Activated CD4-positive, alpha-beta T cell treated with anti-CD3 and anti-CD28 coated beads, Interleukin-2, amount 10 ng/mL, durations not matched to agents 7 days and 5 days (primary cell): ENCODE measurements at regions not wholly inside any gene's neighbourhood (a gene's known extent, or its start where the extent isn't known, plus 50 kb on each side); places are given as distances from the start of the nearest gene placed in this dataset.

Experiments used
- CTCF ChIA-PET: fragments of 350-600 bp; sonication (Branson Sonifier 250); formaldehyde crosslinking; loops from one replicate; lab custom pipeline; 2021; ENCODE audit warnings: antibody characterized with exemption; lab: Charles Lee
- POLR2A ChIA-PET: fragments of 350-600 bp; sonication (Branson Sonifier 250); formaldehyde crosslinking; loops from one replicate; lab custom pipeline; 2021; ENCODE audit warnings: antibody characterized with exemption; lab: Charles Lee
- DNase-seq: peaks from one replicate; pipeline ENCODE4 v3.0.0-alpha.2; 2020
- H3K27ac Mint-ChIP-seq: one replicate; pipeline ENCODE4 v1.8.0; 2021; ENCODE audit warnings: mild to moderate bottlenecking, moderate library complexity, mixed read lengths
- H3K27me3 Mint-ChIP-seq: one replicate; pipeline ENCODE4 v1.8.0; 2021; ENCODE audit warnings: mixed read lengths
- H3K36me3 Mint-ChIP-seq: one replicate; pipeline ENCODE4 v1.8.0; 2021; ENCODE audit warnings: low read depth, mixed read lengths
- H3K4me1 Mint-ChIP-seq: one replicate; pipeline ENCODE4 v1.8.0; 2021; ENCODE audit warnings: mixed read lengths
- H3K4me3 Mint-ChIP-seq: one replicate; pipeline ENCODE4 v1.8.0; 2021; ENCODE audit warnings: mild to moderate bottlenecking, moderate library complexity, mixed read lengths
- H3K9me3 Mint-ChIP-seq: one replicate; pipeline ENCODE4 v1.8.0; 2021; ENCODE audit warnings: mixed read lengths

DNA sequence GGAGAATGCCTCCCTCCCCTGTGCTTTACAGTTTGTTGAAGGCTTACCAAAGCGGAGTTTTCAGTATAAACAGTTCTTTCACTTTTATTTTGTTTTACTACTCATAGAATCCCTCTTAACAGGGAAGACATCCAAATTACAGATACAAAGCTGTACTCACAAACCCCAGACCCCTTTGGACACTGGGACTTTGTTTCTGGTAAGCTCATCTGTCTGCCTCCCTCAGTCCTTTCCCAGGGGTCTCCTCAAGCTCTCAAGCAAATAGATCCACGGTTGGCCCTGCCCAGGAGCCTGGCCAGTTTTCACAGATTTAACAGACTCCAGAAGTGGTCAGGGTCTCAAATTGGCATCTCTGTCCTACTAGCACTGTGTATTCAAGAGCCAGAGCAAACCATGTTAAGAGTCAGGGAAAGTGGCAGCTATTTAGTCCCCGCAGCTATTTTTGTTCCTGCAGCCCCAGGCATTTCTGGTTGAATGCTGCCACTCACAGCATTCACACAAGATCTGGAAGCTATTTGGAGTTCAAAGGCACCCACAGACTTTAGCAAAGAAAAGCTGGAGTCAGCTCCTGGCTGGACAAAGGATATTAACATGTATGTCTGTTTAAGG is 54.2 kb downstream of the TMEM100 start:
- Mint-ChIP-seq H3K27ac (no peak overlapping the region), H3K9me3 (no peaks in the 10 kb centered on the region), H3K4me3 (no peak overlapping the region), H3K36me3 (no peaks in the 10 kb centered on the region), H3K27me3 (peaks cover 10% of the 10 kb centered on the region), H3K4me1 (no peaks in the 10 kb centered on the region)
- CTCF ChIA-PET, result no interaction called here
- no peak for DNase-seq
- POLR2A ChIA-PET, result no interaction called here

DNA sequence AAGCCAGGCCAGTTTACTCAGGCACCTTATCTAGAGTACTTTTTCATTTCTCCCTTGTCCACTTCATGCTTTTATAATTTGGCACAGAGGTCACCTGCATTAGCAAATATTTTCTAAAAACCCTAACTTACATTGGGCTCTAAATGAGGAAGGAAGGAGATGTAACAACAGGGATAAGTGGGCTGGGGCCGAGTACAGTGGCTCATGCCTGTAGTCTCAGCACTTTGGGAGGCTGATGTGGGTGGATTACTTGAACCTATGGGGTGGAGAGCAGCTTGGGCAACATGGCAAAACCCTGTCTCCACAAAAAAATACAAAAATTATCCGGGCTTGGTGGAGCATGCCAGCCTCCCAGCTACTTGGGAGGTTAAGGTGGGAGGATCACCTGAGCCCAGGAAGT is 55.9 kb downstream of the TMEM100 start:
- Mint-ChIP-seq H3K4me1 (no peaks in the 10 kb centered on the region), H3K9me3 (no peaks in the 10 kb centered on the region), H3K4me3 (no peak overlapping the region), H3K27me3 (peaks cover 10% of the 10 kb centered on the region), H3K36me3 (no peaks in the 10 kb centered on the region), H3K27ac (no peak overlapping the region)
- ChIA-PET CTCF (no interaction called here), POLR2A (no interaction called here)
- DNase-seq, result no peak

DNA sequence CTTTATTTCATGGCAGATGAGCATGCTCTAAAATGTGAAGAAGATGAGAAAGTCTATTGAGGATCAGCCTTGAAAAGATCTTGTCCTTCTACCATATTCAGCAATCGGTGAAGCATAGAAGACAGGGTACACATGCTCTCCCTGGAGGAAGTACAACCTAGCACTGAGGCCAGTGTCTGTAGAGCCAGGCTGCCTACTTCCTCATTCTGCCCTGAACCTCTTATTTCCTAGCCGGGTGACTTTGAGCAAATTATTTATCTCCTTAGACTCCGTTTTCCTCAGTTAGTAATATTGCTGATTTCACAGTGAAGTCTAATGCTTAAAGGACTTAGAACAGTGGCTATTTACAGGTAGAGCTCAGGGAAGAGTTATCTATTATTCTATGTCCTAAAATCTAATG is 58.4 kb downstream of the TMEM100 start:
- POLR2A ChIA-PET, result no interaction called here
- DNase-seq, result no peak
- CTCF ChIA-PET, result no interaction called here
- no peaks in the 10 kb centered on the region for H3K9me3 Mint-ChIP-seq
- H3K27me3 Mint-ChIP-seq, result peaks cover 12% of the 10 kb centered on the region
- no peak overlapping the region for H3K4me3 Mint-ChIP-seq
- H3K4me1 Mint-ChIP-seq, result no peaks in the 10 kb centered on the region
- no peaks in the 10 kb centered on the region for H3K36me3 Mint-ChIP-seq
- H3K27ac Mint-ChIP-seq, result no peak overlapping the region

DNA sequence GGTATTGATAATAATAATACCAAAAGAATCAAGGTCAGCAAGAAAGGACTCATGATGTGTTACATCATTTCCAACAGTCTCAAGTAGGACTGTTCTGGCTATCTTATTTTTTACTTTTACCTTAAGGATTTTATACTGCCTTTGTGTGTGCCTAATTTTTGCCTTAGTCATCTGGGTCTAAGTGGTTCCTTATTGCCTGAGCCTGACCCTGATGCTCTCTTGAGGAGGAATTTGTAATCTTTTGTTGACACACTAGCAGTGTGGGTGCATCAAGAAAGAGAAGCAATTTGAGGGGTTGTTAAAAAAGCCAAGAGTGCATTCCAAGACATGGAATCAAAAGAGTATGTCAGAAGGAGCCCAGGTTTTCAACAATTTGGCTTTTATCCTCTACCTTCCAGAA is 59.3 kb downstream of the TMEM100 start:
- H3K36me3 Mint-ChIP-seq, result no peaks in the 10 kb centered on the region
- CTCF ChIA-PET, result no interaction called here
- no peaks in the 10 kb centered on the region for H3K4me1 Mint-ChIP-seq
- no peak overlapping the region for H3K27ac Mint-ChIP-seq
- peaks cover 12% of the 10 kb centered on the region for H3K27me3 Mint-ChIP-seq
- no peak for DNase-seq
- POLR2A ChIA-PET, result interaction anchor here (0.6 kb wide), 1 partner anchor 177 kb away, joined by 3 read pairs; no protein-coding TSS in a partner anchor
- no peaks in the 10 kb centered on the region for H3K9me3 Mint-ChIP-seq
- no peak overlapping the region for H3K4me3 Mint-ChIP-seq

DNA sequence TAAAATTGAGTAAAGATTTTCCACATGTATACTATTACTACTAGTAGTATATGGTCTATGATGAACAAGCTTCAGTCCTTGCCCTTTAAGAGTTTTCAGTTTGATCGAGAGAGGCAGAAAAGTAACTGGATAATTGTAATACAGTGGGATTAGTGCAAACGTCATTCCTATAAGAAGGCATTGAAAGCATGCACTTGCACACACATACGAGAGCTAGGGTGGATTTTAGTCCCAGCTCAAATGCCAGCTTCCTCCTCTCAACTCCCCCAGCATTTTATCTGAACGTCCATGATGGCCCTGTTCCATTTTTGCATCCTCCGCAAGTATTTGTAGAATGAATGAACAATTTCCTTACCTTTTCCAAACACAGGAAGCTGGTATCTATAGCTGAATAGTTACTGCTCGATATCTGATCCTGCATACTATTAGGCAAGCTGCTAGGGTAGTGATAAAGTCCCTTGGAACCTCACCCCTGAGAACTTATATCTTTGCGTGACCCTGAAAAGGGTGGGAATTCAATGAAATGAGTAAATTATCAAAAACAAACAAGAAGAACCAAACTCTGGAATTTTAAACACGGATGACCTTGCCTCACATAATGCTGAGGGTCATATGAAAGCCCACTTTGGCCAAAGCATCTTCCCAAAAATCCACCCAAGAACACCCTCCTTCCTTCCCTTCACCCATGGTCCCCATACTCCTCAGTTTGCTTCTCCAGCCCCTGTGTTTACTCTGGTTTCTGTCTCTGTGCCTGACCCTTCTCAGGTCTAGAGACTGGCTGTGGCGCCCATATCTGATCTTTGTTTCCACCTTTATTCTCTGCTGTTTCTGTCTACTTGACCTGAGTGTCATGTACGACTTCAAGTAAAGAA is 60.5 kb downstream of the TMEM100 start:
- peaks cover 15% of the 10 kb centered on the region for H3K27me3 Mint-ChIP-seq
- CTCF ChIA-PET, result no interaction called here
- no peak overlapping the region for H3K27ac Mint-ChIP-seq
- POLR2A ChIA-PET, result no interaction called here
- DNase-seq, result no peak
- no peak overlapping the region for H3K4me3 Mint-ChIP-seq
- no peaks in the 10 kb centered on the region for H3K36me3 Mint-ChIP-seq
- no peaks in the 10 kb centered on the region for H3K9me3 Mint-ChIP-seq
- H3K4me1 Mint-ChIP-seq, result no peaks in the 10 kb centered on the region

- no peak overlapping the region for H3K4me3 Mint-ChIP-seq
- no peak for DNase-seq
- no peaks in the 10 kb centered on the region for H3K4me1 Mint-ChIP-seq
- ChIA-PET CTCF (no interaction called here), POLR2A (no interaction called here)
- H3K9me3 Mint-ChIP-seq, result no peaks in the 10 kb centered on the region
- peaks cover 12% of the 10 kb centered on the region for H3K27me3 Mint-ChIP-seq
- no peaks in the 10 kb centered on the region for H3K36me3 Mint-ChIP-seq
- no peak overlapping the region for H3K27ac Mint-ChIP-seq
These were observed 61.4 kb downstream of the TMEM100 start for GRCh38 chr17:55661256-55661758.

- no peaks in the 10 kb centered on the region for H3K4me1 Mint-ChIP-seq
- peaks cover 10% of the 10 kb centered on the region for H3K27me3 Mint-ChIP-seq
- no peaks in the 10 kb centered on the region for H3K36me3 Mint-ChIP-seq
- no peak overlapping the region for H3K27ac Mint-ChIP-seq
- DNase-seq, result no peak
- POLR2A ChIA-PET, result no interaction called here
- H3K4me3 Mint-ChIP-seq, result no peak overlapping the region
- CTCF ChIA-PET, result no interaction called here
- no peaks in the 10 kb centered on the region for H3K9me3 Mint-ChIP-seq
These were observed 62.3 kb downstream of the TMEM100 start for GRCh38 chr17:55660178-55660886.

- H3K4me1 Mint-ChIP-seq, result no peaks in the 10 kb centered on the region
- no peak for DNase-seq
- CTCF ChIA-PET, result no interaction called here
- no peaks in the 10 kb centered on the region for H3K36me3 Mint-ChIP-seq
- POLR2A ChIA-PET, result no interaction called here
- no peak overlapping the region for H3K4me3 Mint-ChIP-seq
- peaks cover 10% of the 10 kb centered on the region for H3K27me3 Mint-ChIP-seq
- no peaks in the 10 kb centered on the region for H3K9me3 Mint-ChIP-seq
- H3K27ac Mint-ChIP-seq, result no peak overlapping the region
These were observed 63.0 kb downstream of the TMEM100 start for GRCh38 chr17:55659661-55660060.

GRCh38 chr17:55655777-55656176 is 66.9 kb downstream of the TMEM100 start:
- POLR2A ChIA-PET, result no interaction called here
- Mint-ChIP-seq H3K27ac (no peak overlapping the region), H3K4me3 (no peak overlapping the region), H3K36me3 (no peaks in the 10 kb centered on the region), H3K27me3 (peaks cover 6% of the 10 kb centered on the region), H3K9me3 (no peaks in the 10 kb centered on the region), H3K4me1 (no peaks in the 10 kb centered on the region)
- CTCF ChIA-PET, result no interaction called here
- no peak for DNase-seq

DNA sequence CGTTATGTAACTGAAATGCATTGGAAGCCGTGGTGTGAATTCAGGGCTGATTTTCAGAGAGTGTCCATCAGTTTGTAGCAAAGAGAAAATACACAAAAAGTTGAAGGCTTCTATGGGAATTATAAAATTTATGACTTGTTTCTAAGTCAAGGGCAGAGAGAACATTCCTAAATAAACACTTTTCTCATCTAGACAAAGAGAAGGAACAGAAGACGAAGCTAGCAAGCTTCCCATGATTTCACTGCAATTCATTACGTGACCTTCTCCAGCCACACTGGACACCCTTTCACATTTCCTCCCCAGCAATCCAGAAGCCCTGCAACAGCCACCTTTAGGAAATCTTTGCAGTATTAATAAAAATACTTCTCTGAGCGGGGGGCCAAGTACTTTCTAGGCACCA is 67.8 kb downstream of the TMEM100 start:
- H3K4me3 Mint-ChIP-seq, result no peak overlapping the region
- ChIA-PET POLR2A (interaction anchor here (0.7 kb wide), 1 partner anchor 11 kb away, joined by 3 read pairs; no protein-coding TSS in a partner anchor), CTCF (no interaction called here)
- no peaks in the 10 kb centered on the region for H3K36me3 Mint-ChIP-seq
- H3K27me3 Mint-ChIP-seq, result peaks cover 11% of the 10 kb centered on the region
- DNase-seq, result no peak
- H3K4me1 Mint-ChIP-seq, result no peaks in the 10 kb centered on the region
- no peaks in the 10 kb centered on the region for H3K9me3 Mint-ChIP-seq
- no peak overlapping the region for H3K27ac Mint-ChIP-seq

- CTCF ChIA-PET, result no interaction called here
- H3K27me3 Mint-ChIP-seq, result peaks cover 14% of the 10 kb centered on the region
- H3K9me3 Mint-ChIP-seq, result no peaks in the 10 kb centered on the region
- H3K4me3 Mint-ChIP-seq, result no peak overlapping the region
- H3K27ac Mint-ChIP-seq, result no peak overlapping the region
- DNase-seq, result no peak
- no peaks in the 10 kb centered on the region for H3K4me1 Mint-ChIP-seq
- no peaks in the 10 kb centered on the region for H3K36me3 Mint-ChIP-seq
- POLR2A ChIA-PET, result interaction anchor here (0.7 kb wide), 1 partner anchor 12 kb away, joined by 3 read pairs; no protein-coding TSS in a partner anchor
These were observed 68.6 kb downstream of the TMEM100 start for GRCh38 chr17:55654022-55654421.

- no peak overlapping the region for H3K27ac Mint-ChIP-seq
- CTCF ChIA-PET, result no interaction called here
- H3K36me3 Mint-ChIP-seq, result no peaks in the 10 kb centered on the region
- no peaks in the 10 kb centered on the region for H3K4me1 Mint-ChIP-seq
- no peak for DNase-seq
- H3K4me3 Mint-ChIP-seq, result no peak overlapping the region
- POLR2A ChIA-PET, result no interaction called here
- H3K27me3 Mint-ChIP-seq, result peaks cover 14% of the 10 kb centered on the region
- no peaks in the 10 kb centered on the region for H3K9me3 Mint-ChIP-seq
These were observed 69.8 kb downstream of the TMEM100 start for GRCh38 chr17:55652825-55653224.
